Stimulated activated naive CD8-positive, alpha-beta T cell treated with anti-CD3 and anti-CD28 coated beads, Interleukin-15, amount 100 ng/mL, for 72 hours (primary cell): ENCODE measurements at regions not wholly inside any gene's neighbourhood (a gene's known extent, or its start where the extent isn't known, plus 50 kb on each side); places are given as distances from the start of the nearest gene placed in this dataset.

ENCODE experiments used
- ATAC-seq: fragments of 150-1000 bp; cut with Tn5 transposase; 2 replicates; pipeline ENCODE4 v1.10.0; 2021; ENCODE audit warnings: mild to moderate bottlenecking, moderate library complexity
- DNase-seq, 2 donors: peaks; one replicate each; pipeline ENCODE4 v3.0.0; 2021 to 2022
- H3K27ac Mint-ChIP-seq, 2 donors: one replicate each; pipeline ENCODE4 v1.8.0; 2022; ENCODE audit warnings: mild to moderate bottlenecking in 2 of 2, mixed read lengths in 2 of 2, moderate library complexity in 2 of 2
- H3K27me3 Mint-ChIP-seq: one replicate; pipeline ENCODE4 v1.8.0; 2022; ENCODE audit warnings: mixed read lengths
- H3K4me1 Mint-ChIP-seq: one replicate; pipeline ENCODE4 v1.8.0; 2022; ENCODE audit warnings: mild to moderate bottlenecking, mixed read lengths
- H3K4me3 Mint-ChIP-seq, 2 donors: one replicate each; pipeline ENCODE4 v1.8.0; 2022; ENCODE audit warnings: mild to moderate bottlenecking in 2 of 2, mixed read lengths in 2 of 2, moderate library complexity in 1 of 2
- H3K9me3 Mint-ChIP-seq, 2 donors: one replicate each; pipeline ENCODE4 v1.8.0; 2022; ENCODE audit warnings: mixed read lengths in 2 of 2

DNA sequence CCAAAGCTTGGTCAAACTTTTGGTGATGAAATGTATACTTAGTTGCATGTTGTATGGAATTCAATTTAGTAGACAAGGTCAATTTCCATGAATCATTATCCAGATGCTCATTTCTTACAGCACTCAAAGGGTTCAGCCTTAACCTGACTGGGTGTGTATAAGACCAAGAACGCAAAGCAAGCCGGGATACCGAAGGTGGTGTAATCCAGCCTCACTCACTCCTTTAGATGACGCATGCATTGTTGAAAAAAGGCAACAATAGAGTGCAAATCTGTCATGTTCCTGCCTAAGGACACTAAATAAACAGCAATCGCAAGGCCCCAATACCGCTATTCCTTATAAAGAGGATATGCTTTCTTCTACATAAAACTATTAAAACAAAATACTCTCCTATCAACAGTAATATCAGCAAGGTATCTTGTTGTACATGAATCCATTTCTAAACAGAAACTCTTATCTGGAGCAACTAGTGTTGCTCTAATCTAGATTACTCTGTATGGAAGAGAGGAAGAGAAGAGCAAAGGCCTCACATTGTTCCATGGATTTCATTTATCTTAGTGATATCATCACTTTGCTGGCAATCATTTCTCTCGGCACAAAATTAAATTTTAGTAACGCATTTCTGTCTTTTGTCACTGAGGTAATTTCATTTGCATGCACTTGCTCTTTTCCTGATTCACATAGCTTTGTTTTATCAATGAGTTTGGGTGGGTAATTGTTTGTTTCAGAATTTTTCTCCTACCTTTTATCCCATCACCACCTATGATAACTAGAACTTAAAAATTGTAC is 96.2 kb downstream of the PLK2 start:
- no peaks in the 10 kb centered on the region for H3K4me1 Mint-ChIP-seq
- no peak overlapping the region for H3K4me3 Mint-ChIP-seq
- H3K27ac Mint-ChIP-seq = no peak overlapping the region
- no peak for DNase-seq
- no peak for ATAC-seq
- H3K27me3 Mint-ChIP-seq = no peaks in the 10 kb centered on the region
- no peaks in the 10 kb centered on the region for H3K9me3 Mint-ChIP-seq

DNA sequence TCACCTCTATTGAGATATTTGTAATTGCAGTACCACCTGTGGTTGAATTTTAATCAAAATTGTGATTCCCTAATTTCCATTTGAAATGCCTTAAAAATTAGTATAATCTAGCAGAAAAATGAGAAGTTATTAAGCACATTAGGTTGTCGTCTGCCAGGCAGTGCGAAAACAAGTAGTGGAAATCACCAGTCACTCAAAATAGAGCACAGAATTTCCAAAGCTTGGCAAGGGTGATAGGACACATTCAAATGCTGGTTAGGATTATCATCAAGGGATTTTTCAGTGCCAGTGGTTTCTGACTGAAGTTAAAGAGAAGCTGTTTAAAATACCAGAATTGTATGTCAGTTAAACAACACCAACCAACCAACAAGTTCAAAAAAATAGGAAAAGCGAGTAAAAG is 97.8 kb downstream of the PLK2 start:
- Mint-ChIP-seq H3K4me1 (no peaks in the 10 kb centered on the region), H3K27me3 (no peaks in the 10 kb centered on the region), H3K27ac (no peak overlapping the region), H3K9me3 (no peaks in the 10 kb centered on the region), H3K4me3 (no peak overlapping the region)
- ATAC-seq (no peak), DNase-seq (no peak)

DNA sequence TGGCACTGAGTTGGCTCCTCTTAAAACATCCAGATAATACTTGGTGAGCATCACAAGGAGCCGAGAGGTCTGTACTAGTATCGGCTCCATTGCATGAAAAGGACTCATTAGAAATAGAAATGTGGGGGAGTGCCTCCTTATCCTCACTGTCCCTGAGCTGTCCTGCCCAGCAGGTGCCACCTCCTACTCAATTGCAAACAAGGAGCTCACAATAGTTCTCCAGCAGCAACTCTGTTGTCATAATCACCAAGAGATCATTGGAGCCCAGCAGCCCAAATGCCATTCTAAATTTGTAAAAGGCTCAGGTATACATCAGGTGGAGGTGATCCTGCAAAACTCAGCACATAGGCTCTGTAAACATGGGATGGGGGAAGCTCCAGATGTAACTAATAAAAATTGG is 99.1 kb downstream of the PLK2 start:
- Mint-ChIP-seq H3K4me3 (no peak overlapping the region), H3K27ac (no peak overlapping the region), H3K27me3 (no peaks in the 10 kb centered on the region), H3K9me3 (no peaks in the 10 kb centered on the region), H3K4me1 (no peaks in the 10 kb centered on the region)
- ATAC-seq (no peak), DNase-seq (no peak)

DNA sequence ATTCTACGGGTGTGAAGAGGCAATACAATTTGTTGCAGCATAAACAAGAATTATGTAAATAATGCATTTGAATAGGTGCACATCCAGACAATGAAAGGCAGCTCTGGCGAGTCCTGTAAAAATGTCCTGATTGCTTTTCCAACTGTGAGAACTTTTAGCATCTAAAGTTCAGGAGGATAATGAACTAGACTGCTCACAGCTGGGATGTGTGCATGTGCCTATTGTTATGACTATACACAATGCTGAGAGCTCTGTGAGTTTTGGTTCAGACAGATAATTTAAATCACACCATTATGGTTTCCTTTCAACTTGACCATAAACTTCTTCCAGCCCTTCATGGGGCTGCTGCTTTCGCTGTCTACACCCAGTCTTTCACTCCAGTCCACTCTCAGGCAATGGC is 99.9 kb downstream of the PLK2 start:
- ATAC-seq (no peak), DNase-seq (no peak)
- H3K4me3 Mint-ChIP-seq = no peak overlapping the region
- no peak overlapping the region for H3K27ac Mint-ChIP-seq
- H3K27me3 Mint-ChIP-seq = no peaks in the 10 kb centered on the region
- no peaks in the 10 kb centered on the region for H3K4me1 Mint-ChIP-seq
- H3K9me3 Mint-ChIP-seq = no peaks in the 10 kb centered on the region

DNA sequence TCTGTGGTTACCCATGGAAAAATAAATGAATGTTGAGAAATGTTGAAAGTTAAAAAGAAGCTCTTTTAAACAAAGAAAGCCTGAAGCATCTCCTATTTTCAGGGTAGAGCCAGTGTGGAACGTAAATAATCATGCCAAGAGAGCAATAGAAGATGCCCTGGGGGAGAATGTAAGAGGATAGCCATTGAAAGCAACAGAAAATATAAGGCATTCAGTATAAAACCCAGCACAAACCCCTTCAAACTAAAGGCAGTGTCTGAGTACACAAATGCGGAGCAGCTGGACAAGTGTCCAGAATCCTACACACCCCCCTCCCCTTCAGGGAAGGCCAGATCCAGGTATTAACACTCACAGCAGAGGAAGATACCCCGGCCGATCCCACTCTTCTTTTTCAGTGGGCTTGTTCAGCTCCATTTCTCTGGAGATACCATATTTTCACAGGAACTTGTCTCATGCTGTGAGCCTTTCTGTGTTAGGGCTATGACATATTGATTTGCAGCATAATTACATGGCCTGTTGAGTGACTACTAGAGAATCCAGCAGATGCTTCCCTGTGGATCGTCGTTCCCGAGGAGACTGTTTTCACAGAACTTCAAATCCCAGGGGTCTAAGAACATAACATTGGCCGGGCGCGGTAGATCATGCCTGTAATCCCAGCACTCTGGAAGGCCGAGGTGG is 101.2 kb downstream of the PLK2 start:
- no peak for ATAC-seq
- DNase-seq = no peak
- Mint-ChIP-seq H3K27ac (no peak overlapping the region), H3K9me3 (no peaks in the 10 kb centered on the region), H3K4me3 (no peak overlapping the region), H3K4me1 (no peaks in the 10 kb centered on the region), H3K27me3 (no peaks in the 10 kb centered on the region)

DNA sequence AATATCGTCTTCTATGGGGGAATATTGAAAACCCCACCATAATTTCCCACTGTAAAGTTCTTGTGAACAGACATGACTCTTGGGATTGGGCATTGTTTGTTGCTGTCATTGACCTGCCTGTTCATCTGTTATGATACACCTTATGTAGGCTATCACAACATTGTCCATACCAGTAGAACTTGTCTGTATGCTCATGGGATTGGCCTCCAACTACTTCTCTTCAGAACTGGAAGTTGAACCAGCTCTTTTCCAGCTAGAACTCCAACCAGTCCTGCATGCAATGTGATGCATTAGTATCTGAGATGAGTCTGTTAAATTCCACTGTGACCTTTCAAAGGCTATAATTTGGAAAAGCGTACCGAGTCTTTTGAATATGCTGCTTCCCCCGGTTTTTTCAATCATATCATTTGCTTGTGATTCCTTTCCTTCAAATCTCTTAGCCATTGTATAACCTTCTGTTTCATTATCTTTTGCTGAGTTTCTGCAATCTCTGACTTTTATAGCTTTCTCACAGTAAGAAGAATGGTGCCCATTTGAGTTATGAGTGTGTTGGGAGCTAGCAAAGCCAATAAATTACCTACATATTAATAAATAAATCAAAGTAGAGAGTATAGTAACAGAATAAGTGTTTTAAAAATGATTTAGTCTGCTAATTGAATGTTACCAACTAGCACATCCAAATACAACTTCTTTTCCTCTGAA is 101.9 kb downstream of the PLK2 start:
- DNase-seq = no peak
- no peaks in the 10 kb centered on the region for H3K4me1 Mint-ChIP-seq
- ATAC-seq = no peak
- H3K4me3 Mint-ChIP-seq = no peak overlapping the region
- H3K27ac Mint-ChIP-seq = no peak overlapping the region
- no peaks in the 10 kb centered on the region for H3K27me3 Mint-ChIP-seq
- H3K9me3 Mint-ChIP-seq = no peaks in the 10 kb centered on the region

DNA sequence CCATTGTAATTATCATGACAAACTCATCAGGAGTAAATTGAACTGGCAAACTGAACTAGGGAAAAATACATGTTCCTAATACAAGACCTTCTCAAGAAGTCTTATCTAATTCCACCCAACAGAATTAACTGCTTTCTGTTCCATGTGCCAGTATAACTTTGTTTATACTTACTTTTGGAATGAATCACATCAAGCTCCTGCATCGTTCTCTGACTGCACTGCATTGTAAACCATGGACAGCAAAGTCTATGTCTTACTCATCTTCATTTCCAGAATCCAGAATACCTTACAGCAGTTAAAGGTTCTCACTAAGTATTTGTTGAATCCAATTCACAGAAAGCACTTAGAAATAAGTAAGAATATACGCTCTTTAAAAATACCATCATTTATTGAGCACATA is 102.8 kb downstream of the PLK2 start:
- Mint-ChIP-seq H3K4me1 (no peaks in the 10 kb centered on the region), H3K27ac (no peak overlapping the region), H3K9me3 (no peaks in the 10 kb centered on the region), H3K27me3 (no peaks in the 10 kb centered on the region), H3K4me3 (no peak overlapping the region)
- no peak for DNase-seq
- no peak for ATAC-seq

DNA sequence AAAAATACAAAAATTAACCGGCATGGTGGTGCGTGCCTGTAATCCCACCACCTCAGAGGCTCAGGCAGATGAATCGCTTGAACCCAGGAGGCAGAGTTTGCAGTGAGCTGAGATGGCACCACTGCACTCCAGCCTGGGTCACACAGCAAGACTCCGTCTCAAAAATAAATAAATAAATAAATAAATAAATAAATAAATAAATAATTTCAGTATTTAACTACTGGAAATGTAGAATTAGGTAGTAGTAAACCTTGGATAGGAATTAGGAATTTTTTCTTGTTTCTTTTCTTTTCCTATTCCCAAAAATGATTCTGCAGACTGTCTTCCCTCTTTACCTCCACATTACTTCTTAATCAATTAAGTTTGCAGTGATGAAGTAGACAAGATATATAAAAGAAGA is 103.2 kb downstream of the PLK2 start:
- Mint-ChIP-seq H3K27me3 (no peaks in the 10 kb centered on the region), H3K9me3 (no peaks in the 10 kb centered on the region), H3K27ac (no peak overlapping the region), H3K4me1 (no peaks in the 10 kb centered on the region), H3K4me3 (no peak overlapping the region)
- ATAC-seq (no peak), DNase-seq (no peak)

DNA sequence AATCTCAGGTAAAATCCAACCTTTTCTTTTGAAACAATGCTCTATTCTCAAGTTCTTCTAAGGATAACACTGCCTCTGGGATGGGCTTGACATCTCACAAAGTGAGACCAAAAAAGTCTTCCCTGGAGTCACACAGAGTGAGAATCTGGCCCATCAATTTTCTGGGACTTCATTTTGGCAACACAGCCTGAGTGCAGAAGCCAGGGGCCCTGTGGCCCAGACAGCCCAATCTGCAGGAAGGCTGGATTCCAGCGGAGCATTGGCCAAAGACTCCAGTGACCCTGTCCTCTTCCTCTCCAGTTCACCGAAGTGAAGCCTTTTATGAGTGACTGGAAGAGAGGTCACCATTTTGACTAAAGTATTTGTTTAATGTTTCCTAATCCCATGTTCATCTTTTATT is 105.1 kb downstream of the PLK2 start:
- H3K27me3 Mint-ChIP-seq = no peaks in the 10 kb centered on the region
- no peaks in the 10 kb centered on the region for H3K9me3 Mint-ChIP-seq
- DNase-seq = no peak
- H3K4me1 Mint-ChIP-seq = no peaks in the 10 kb centered on the region
- no peak overlapping the region for H3K4me3 Mint-ChIP-seq
- ATAC-seq = no peak
- no peak overlapping the region for H3K27ac Mint-ChIP-seq

DNA sequence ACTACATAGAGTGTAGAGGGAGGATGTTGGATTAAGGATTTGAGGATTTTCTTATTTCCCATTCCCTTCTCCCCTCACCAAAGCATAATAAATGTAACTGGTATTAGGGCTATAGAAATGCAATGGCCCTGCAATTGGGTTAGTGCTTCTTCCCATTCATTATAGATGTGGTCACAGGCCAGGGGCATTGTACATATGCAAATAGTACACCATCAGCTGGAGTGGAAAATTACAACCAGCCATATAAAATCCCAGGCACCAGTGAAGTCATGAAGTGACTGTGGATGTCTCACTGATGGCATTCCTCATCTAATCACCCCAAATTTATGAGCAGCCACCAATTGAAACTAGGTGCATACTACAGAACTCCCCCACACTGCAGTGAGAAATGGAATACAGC is 105.9 kb downstream of the PLK2 start:
- DNase-seq (no peak), ATAC-seq (no peak)
- H3K27me3 Mint-ChIP-seq = no peaks in the 10 kb centered on the region
- no peak overlapping the region for H3K27ac Mint-ChIP-seq
- H3K9me3 Mint-ChIP-seq = no peaks in the 10 kb centered on the region
- H3K4me1 Mint-ChIP-seq = no peaks in the 10 kb centered on the region
- no peak overlapping the region for H3K4me3 Mint-ChIP-seq

DNA sequence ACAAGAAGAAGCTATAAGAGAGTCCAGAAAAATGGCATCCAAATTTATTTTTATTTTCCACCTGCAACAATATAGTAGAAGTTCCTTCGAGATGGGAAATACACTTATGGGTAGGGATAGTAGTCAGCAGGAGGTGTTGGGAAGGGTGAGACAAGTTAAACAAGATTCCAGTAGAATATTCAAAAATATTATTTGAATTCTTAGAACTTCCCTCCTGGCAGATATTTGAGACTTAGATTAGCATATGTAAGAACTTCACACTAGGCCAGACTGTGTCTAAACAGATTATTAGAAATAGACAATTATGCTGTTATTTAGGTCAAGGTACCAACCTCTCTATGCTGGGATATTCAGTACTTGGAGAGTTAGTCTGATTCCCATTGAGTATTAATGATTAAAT is 108.7 kb downstream of the PLK2 start:
- H3K27me3 Mint-ChIP-seq = no peaks in the 10 kb centered on the region
- no peak overlapping the region for H3K4me3 Mint-ChIP-seq
- no peak for ATAC-seq
- DNase-seq = no peak
- no peak overlapping the region for H3K27ac Mint-ChIP-seq
- H3K9me3 Mint-ChIP-seq = no peaks in the 10 kb centered on the region
- H3K4me1 Mint-ChIP-seq = no peaks in the 10 kb centered on the region

DNA sequence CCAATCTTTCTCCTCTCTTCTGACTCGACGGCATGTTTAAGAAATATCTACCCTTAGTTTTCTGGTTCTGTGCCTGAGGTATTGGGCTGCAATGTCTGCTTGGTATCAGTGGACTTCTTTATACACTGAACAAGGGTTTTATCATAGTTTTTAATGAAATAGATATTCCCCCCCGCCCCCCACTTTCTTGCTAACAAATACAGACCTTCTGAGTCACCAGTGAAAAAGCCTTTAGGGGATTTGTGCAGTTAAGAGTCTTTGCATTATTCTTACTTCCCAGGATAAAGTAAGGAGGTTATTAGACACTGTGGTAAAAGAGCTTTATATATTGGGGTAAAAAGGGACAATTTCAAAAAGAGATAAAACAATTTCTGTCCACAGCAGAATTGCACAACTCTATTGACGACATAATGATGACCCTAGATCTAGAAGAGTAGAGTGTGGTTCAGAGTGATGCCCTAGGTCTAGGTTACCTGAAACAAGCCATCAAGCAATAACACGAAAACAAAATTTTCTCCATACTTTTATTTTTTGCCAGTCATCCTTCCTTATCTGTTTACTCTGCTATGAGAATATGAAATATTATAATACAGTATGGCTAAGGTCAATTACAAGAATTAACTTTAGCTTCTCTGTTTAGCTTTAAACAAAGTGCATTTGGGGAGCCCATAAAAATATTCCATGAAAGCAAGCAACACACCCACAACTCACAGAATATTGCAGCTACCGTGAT is 110.7 kb downstream of the PLK2 start:
- no peaks in the 10 kb centered on the region for H3K4me1 Mint-ChIP-seq
- no peak for DNase-seq
- ATAC-seq = no peak
- H3K4me3 Mint-ChIP-seq = no peak overlapping the region
- H3K27ac Mint-ChIP-seq = no peak overlapping the region
- no peaks in the 10 kb centered on the region for H3K9me3 Mint-ChIP-seq
- H3K27me3 Mint-ChIP-seq = no peaks in the 10 kb centered on the region

DNA sequence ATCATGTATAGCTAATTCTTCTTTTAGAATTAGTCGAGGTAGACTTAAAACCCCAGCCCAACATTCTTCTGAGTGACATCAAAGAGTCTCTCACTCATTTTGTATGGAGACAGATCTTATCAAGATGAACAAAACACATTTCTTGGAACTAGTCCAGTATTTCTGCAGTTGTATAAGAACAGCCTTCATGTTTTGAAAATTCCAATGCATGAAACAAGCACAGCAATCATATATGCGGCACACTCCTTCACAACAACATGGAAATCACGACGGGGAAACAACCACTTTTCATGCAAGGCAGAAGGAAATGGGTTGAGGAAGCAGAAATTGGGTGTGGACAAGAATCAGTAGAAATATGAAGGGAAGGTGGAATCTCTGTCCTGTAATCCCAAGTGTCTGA is 113.8 kb downstream of the PLK2 start:
- Mint-ChIP-seq H3K4me3 (no peak overlapping the region), H3K4me1 (no peaks in the 10 kb centered on the region), H3K9me3 (no peaks in the 10 kb centered on the region), H3K27me3 (peaks cover under 1% of the 10 kb centered on the region), H3K27ac (no peak overlapping the region)
- DNase-seq (no peak), ATAC-seq (no peak)

DNA sequence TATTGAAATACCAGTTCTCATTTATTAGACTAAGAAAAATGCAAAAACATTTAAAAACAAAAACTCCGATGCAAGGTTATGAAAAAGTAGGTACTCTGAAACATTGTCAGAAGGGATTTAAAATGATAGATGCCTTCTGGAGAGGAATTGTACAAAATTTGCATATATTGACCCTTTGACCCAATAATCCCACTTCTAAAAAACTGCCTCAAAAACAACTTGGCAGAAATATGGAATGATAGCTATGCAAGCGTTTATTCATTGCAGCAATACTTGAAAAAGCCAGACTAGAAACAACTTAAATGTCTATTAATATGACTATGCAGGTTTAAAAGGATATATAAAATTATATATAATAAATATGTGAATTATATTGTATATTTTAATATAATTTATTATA is 118.4 kb downstream of the PLK2 start:
- no peak for ATAC-seq
- Mint-ChIP-seq H3K27me3 (peaks cover 8% of the 10 kb centered on the region), H3K4me1 (no peaks in the 10 kb centered on the region), H3K27ac (no peak overlapping the region), H3K4me3 (no peak overlapping the region), H3K9me3 (no peaks in the 10 kb centered on the region)
- no peak for DNase-seq

DNA sequence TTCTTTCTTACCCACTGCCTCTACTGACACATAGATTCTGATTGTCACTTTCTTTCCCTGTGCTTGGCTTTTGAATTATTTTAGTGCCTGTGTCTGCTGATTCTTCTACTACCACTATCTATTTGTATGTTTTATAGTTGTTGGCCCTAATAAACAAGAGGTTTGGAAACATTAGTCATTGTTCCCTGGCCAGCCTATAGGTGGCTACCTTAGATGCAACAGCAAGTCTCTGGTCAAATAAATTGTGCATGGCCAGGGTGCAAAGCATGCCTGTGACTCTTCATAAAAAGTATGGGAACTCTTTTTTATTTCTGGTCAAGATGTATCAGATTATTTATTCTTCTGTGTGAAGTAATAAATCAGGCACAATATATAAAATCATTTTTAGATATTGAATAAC is 124.4 kb downstream of the PLK2 start:
- peaks cover 9% of the 10 kb centered on the region for H3K27me3 Mint-ChIP-seq
- H3K4me3 Mint-ChIP-seq = no peak overlapping the region
- no peaks in the 10 kb centered on the region for H3K4me1 Mint-ChIP-seq
- ATAC-seq (no peak), DNase-seq (no peak)
- H3K9me3 Mint-ChIP-seq = no peaks in the 10 kb centered on the region
- no peak overlapping the region for H3K27ac Mint-ChIP-seq

DNA sequence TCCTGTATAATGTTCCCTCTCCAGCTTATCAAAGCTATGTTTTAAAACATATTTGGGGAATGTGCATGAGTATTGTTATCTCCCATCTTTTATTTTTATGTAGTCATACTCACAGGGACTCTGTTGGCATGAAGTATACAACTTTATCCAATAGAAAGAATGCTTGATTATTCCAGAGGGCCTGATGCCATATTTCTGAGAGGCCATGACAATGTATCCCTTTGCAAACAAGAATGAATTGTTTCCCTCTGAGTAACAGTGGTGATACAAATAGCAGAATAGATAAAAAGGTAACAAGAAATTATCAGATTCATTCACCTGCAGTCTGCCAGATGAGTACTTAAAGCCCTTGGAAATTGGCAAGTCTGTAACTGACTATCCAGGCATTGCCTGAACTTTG is 125.9 kb downstream of the PLK2 start:
- no peak for ATAC-seq
- Mint-ChIP-seq H3K4me1 (no peaks in the 10 kb centered on the region), H3K4me3 (no peak overlapping the region), H3K27me3 (peaks cover 8% of the 10 kb centered on the region), H3K27ac (no peak overlapping the region), H3K9me3 (no peaks in the 10 kb centered on the region)
- no peak for DNase-seq
